ENCODE measurements at regions not wholly inside any gene's neighbourhood (a gene's known extent, or its start where the extent isn't known, plus 50 kb on each side); places are given as distances from the start of the nearest gene placed in this dataset.

GRCh38 chr10:121237718-121238117, 360.5 kb downstream of the FGFR2 start:
- DNase-seq (ENCODE audit: low spot score), result no peak

GRCh38 chr10:121240011-121240410, 358.2 kb downstream of the FGFR2 start:
- no peak for DNase-seq (ENCODE audit: low spot score)

GRCh38 chr10:121240556-121240955, 357.7 kb downstream of the FGFR2 start:
- DNase-seq (ENCODE audit: low spot score), result no peak

DNA sequence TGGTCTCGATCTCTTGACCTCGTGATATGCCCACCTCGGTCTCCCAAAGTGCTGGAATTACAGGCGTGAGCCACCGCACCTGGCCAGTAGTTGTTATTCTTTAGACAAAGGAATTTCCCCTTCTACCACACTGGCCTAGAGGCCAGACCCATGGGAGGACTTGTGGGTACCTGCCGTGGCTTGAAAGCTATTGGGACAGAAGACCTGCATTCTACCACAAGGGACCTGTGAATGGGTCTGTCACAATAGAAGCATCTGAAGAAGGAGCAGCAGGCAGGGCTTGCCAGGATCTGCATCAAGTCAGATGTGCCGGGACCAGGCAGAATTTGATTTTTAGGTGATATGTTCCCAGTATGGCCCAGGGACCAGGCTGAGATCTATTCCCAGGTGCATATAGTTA, 356.9 kb downstream of the FGFR2 start:
- no peak for DNase-seq (ENCODE audit: low spot score)

DNA sequence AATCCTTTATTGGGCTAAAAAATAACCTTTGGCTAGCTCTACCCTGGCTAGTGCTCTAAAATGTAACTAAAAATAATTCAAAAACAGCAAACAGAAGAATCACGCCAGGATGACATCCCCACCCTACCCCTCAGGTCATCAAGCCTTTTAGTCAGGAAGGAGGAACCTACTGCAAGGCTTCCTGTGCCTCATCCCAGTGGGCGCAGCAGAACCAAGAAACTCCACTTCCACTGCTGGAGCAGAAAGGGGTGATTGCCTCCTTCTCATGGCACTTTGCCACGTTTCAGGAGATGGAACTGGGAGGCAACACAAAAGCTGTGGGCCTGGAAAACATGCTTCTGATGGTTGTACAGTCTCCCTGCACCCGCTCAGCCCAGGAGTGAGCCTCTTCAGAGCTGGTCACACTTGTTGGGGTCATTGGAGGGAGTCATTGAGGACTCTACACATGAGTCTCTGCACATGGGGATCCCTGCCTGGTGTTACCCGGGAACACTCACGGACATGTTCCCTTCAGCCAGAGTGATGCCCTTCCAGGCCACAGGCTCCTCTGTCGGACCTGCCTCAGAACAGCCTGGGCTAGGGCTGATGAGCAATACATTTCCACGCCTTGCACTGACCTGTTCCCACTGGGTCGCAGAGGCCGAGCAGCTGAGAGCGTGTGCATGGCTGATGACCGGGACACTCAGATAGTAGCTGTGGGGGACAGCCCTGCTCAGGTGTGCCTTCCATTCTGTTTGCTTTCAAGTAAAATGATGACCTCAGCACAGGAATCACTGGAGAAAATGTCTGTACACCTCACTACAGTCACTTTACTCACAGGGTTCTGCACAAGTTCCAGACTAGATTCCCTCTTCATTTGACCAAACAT, 355.3 kb downstream of the FGFR2 start:
- no peak for DNase-seq (ENCODE audit: low spot score)

DNA sequence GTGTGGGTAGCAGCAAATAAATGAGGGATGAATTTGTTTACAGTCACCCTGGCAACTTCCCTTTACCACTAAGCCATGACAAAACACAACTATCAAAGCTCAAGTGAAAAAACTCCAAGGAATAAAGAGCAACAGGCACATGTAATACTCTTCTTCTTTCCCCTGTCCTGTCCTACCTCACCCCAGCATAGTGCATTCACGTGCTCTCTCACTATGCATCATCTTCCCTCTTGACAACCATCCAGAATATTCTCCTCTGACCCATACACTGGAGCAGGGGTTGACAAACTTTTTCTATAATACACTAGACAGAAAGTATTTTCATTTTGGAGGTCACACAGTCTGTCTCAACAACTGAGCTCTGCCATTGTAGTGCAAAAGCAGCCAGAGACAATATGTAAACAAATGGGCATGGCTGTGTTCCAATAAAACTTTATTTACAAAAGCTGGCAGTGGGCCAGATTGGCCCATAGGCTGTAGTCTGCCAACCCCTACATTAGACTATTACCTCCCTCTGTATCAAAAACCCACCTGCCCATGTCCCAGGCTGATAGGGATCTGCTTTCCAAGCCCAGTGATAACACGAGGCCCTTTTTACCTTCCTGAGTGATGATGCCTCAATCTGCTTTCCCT, 354.5 kb downstream of the FGFR2 start:
- DNase-seq (ENCODE audit: low spot score), result no peak

DNA sequence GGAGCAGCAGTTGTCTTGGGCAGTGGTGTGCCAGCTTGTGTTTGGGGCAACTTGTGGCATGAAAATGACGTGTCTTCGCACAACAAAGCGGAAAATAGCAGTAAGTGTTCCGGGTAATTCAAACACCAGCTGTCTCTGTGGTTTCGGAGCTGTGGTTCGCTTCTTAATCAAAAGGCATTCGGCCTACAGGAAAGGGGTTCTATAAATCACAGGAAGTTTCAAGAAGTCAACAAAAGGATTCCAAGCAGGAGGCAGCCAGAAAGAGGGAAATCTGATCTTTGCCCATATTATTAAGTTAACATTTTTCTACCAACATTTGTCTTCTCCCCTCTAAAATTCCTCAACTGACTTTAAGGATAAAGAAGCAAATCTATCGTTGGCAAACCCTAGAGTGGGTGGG, 353.4 kb downstream of the FGFR2 start:
- no peak for DNase-seq (ENCODE audit: low spot score)

GRCh38 chr10:121245754-121246153, 352.5 kb downstream of the FGFR2 start:
- DNase-seq (ENCODE audit: low spot score), result no peak

GRCh38 chr10:121248266-121248665, 350.0 kb downstream of the FGFR2 start:
- no peak for DNase-seq (ENCODE audit: low spot score)

DNA sequence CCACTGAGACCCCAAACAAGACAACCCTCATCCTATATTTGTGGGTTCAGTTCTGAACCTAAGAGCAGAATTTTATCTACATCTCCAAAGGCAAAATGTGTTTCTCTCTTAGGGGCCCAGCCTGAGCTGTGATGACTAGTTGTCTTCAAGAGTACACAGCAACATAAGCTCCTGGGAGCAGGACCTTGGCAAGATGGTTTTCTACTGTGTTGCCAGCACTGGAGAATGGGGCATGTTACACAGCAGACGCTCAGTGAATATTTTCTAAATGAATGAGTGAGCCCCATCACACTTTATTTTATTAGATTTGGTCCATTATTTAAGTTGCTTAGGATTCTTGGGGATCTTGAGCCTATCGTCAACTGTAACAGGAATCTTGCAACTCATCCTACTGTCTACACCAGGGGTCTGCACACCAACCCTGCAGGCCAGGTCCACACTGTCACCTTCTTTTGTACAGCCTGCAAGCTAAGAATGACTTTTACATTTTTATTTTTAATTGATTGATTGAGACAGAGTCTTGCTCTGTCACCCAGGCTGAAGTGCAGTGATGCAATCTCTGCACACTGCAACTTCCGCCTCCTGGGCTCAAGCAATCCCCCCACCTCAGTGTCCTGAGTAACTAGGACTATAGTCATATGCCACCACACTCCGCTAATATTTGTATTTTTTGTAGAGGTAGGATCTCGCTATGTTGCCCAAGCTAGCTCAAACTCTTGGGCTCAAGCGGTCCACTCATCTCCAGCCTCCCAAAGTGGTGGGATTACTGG, 347.1 kb downstream of the FGFR2 start:
- no peak for DNase-seq (ENCODE audit: low spot score)

- no peak for DNase-seq (ENCODE audit: low spot score)
These were observed 345.5 kb downstream of the FGFR2 start for GRCh38 chr10:121252756-121253155.

GRCh38 chr10:121260377-121260776, 337.9 kb downstream of the FGFR2 start:
- no peak for DNase-seq (ENCODE audit: low spot score)

DNA sequence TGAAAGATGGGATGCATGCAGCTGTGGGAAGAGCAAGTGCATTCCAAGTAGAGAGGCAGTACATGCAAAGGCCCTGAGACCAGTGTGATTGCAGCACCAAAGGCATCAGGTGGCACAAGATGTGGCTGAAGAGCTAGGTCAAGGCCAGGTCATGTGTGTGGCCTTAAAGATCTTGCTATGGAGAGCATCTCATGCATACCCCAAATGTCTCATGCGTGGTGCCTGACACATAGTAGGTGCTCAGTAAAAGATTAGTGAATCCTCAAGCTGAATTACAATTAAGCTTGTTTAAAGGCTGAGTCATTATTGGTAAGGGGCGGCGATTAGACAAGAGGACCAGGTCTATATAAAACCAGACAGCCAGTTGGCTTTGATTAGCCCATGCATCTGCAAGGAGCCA, 336.6 kb downstream of the FGFR2 start:
- no peak for DNase-seq (ENCODE audit: low spot score)

DNA sequence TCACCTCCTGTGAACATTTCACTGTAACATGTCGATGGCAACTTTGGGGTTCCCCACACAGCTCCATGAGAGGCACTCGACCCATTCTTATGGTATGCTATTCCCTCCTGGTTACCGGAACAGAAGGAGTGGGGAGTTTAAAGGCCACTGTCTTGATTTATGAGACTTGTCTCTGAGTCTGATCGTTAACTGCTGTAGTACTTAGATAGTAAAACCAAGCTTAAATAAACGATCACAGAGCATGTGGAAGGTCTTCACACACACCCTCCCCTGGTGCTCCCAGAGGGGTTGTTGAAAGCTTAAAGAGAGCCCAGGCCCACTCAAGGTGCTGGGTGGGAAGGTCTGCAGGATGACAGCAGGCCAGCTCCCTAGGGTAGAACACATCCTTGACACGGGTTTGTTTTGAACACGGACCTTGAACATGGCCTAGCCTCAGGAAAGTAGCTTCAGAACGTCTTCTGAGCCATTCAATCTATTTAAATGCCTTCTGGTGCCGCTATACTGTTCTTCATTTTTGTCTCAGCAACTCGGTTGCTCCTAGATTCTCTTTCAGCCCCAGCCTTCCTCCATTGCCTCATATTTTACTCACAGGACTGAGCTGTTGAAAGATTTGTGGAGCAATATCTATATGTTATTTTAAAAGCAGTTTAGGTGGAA, 335.3 kb downstream of the FGFR2 start:
- no peak for DNase-seq (ENCODE audit: low spot score)

GRCh38 chr10:121263431-121263783, 334.8 kb downstream of the FGFR2 start:
- no peak for DNase-seq (ENCODE audit: low spot score)

DNA sequence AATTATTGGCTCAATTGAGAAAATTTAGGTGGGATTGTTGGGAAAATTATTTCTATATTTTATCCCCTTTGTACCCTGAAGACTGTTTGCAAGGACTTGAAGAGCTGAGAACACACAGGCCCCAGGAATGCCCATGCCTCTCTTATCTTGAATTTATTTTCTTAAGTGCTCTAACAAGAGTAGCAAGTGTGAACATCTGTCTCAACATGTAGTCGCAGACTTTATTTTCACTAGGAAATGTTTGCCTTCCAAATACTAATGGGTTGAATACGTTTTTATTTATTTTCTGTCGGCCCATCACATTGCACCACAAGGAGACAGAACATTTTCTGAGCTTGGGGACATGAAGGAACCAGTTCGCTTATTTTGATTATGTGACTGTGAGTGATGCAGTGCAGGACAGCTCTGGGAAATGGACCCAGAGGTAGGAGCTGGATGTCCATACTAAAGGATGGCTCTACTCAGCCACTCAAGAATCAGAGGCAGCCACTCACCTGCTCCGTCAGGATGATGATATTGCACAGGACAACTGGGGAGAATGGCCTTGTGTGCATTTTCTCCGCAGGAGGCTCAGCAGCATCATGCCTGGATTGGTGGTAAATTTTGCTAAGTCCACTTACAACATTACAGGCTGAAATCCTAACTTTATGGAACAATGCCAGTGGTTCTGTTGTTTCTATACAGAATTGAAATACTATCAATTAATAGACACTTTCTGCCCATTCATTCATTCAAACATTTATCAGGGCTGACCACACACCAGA, 332.7 kb downstream of the FGFR2 start:
- no peak for DNase-seq (ENCODE audit: low spot score)

GRCh38 chr10:121266370-121266769, 331.9 kb downstream of the FGFR2 start:
- DNase-seq (ENCODE audit: low spot score), result no peak

- no peak for DNase-seq (ENCODE audit: low spot score)
These were observed 330.8 kb downstream of the FGFR2 start for GRCh38 chr10:121267236-121268003.

DNA sequence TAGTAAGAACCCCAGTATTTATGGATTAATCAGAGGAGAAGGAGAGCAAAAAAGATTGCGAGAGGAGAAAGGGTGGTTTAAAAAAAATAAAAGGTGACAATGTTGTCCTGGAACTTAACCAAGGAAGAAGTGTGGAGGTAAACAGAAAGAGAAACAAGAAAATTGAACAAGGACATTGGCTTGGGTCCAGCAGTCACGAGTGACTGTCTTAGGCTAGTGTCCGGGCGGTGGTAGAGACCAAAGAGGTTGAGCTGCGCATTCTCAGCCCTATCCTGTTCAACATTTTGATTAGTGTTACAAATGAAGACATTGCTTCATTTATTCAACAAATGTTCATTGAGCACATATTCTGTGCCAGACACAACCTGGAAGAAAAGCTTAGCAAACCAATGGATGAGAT, 329.9 kb downstream of the FGFR2 start:
- no peak for DNase-seq (ENCODE audit: low spot score)

- DNase-seq (ENCODE audit: low spot score), result no peak
These were observed 329.3 kb downstream of the FGFR2 start for GRCh38 chr10:121268863-121269432.

GRCh38 chr10:121270906-121271305, 327.3 kb downstream of the FGFR2 start:
- no peak for DNase-seq (ENCODE audit: low spot score)
